HEK293 (cell line): ENCODE measurements at regions not wholly inside any gene's neighbourhood (a gene's known extent, or its start where the extent isn't known, plus 50 kb on each side); places are given as distances from the start of the nearest gene placed in this dataset.

ENCODE experiments used
- CTCF ChIA-PET: fragments of 350-600 bp; formaldehyde crosslinking; extraction: SDS; loops from one replicate; lab custom pipeline; 2021; ENCODE audit warnings: antibody characterized with exemption; lab: Yijun Ruan, JAX
- POLR2A ChIA-PET: fragments of 300-600 bp; formaldehyde crosslinking; extraction: SDS; loops from one replicate; lab custom pipeline; 2020; ENCODE audit warnings: antibody characterized with exemption, inconsistent platforms; lab: Yijun Ruan, JAX
- H3K27ac ChIP-seq: fragments of 200-500 bp; sonication (Bioruptor generic); 2 replicates; pipeline ENCODE4 v1.5.1; 2014; ENCODE audit warnings: low read depth, low read length, control low read depth, inconsistent platforms; ENCODE audit errors: extremely low read depth
- H3K36me3 ChIP-seq, 2 experiments: fragments of 200-500 bp in 1 of 2; sonication (Bioruptor generic) in 1 of 2; 1 replicate in 1 of 2; 2 replicates in 1 of 2; pipeline ENCODE4 v1.5.1; 2014 to 2017; ENCODE audit warnings: inconsistent platforms in 2 of 2, low read length in 2 of 2; ENCODE audit not compliant: control insufficient read depth in 2 of 2, insufficient read depth in 1 of 2
- H3K4me1 ChIP-seq: fragments of 200-500 bp; sonication (Bioruptor generic); 2 replicates; pipeline ENCODE4 v1.5.1; 2014; ENCODE audit warnings: mild to moderate bottlenecking, low read length, inconsistent platforms; ENCODE audit not compliant: control insufficient read depth, insufficient read depth
- H3K4me3 ChIP-seq: 2 replicates; pipeline ENCODE4 v1.5.1; 2011; ENCODE audit warnings: low read depth, mild to moderate bottlenecking, control low read depth, low read length, moderate library complexity
- H3K9me3 ChIP-seq: fragments of 200-500 bp; sonication (Bioruptor generic); 2 replicates; pipeline ENCODE4 v1.5.1; 2014; ENCODE audit warnings: low read depth, low read length, inconsistent platforms; ENCODE audit not compliant: control insufficient read depth, insufficient read depth
- HOXD13 ChIP-seq: sonication (generic); formaldehyde crosslinking; IDR thresholded peaks from 2 replicates; pipeline ENCODE4 v1.8.0; 2022; ENCODE audit warnings: missing genetic modification reagents, borderline replicate concordance
- KLF7 ChIP-seq: fragments of 450-650 bp; formaldehyde crosslinking; IDR thresholded peaks from 2 replicates; pipeline ENCODE4 v1.5.1; 2016; ENCODE audit warnings: missing biosample characterization, missing genetic modification characterization, borderline replicate concordance
- KLF9 ChIP-seq: fragments of 450-650 bp; formaldehyde crosslinking; IDR thresholded peaks from 2 replicates; pipeline ENCODE4 v1.5.1; 2016; ENCODE audit warnings: missing biosample characterization, missing genetic modification characterization, low read depth
- MYNN ChIP-seq: fragments of 450-650 bp; formaldehyde crosslinking; IDR thresholded peaks from 2 replicates; pipeline ENCODE4 v1.5.1; 2016; ENCODE audit warnings: missing biosample characterization, missing genetic modification characterization, borderline replicate concordance
- SP2 ChIP-seq: fragments of 450-650 bp; formaldehyde crosslinking; IDR thresholded peaks from 2 replicates; pipeline ENCODE4 v1.5.1; 2016; ENCODE audit warnings: missing biosample characterization, missing genetic modification characterization
- TCF7L2 ChIP-seq: IDR thresholded peaks from 2 replicates; pipeline ENCODE4 v1.6.1; 2011; ENCODE audit warnings: low read depth, mild to moderate bottlenecking, inconsistent platforms, low read length, moderate library complexity, borderline replicate concordance
- TRIM28 ChIP-seq: IDR thresholded peaks from 2 replicates; pipeline ENCODE4 v1.6.1; 2011; ENCODE audit warnings: low read length, control low read depth, borderline replicate concordance
- YY1 ChIP-seq: fragments of 450-650 bp; formaldehyde crosslinking; IDR thresholded peaks from 2 replicates; pipeline ENCODE4 v1.5.1; 2018; ENCODE audit warnings: missing biosample characterization, missing genetic modification characterization
- ZFHX2 ChIP-seq: fragments of 450-650 bp; formaldehyde crosslinking; conservative IDR thresholded peaks from 2 replicates; pipeline ENCODE4 v1.5.1; 2016; ENCODE audit warnings: missing biosample characterization, missing genetic modification characterization
- ZFP41 ChIP-seq: fragments of 450-650 bp; formaldehyde crosslinking; IDR thresholded peaks from 2 replicates; pipeline ENCODE4 v1.5.1; 2016; ENCODE audit warnings: missing biosample characterization, missing genetic modification characterization, borderline replicate concordance
- ZNF174 ChIP-seq: fragments of 450-650 bp; formaldehyde crosslinking; IDR thresholded peaks from 2 replicates; pipeline ENCODE4 v1.5.0; 2017; ENCODE audit warnings: missing biosample characterization, mild to moderate bottlenecking, missing genetic modification characterization
- ZNF211 ChIP-seq: fragments of 450-650 bp; formaldehyde crosslinking; IDR thresholded peaks from 2 replicates; pipeline ENCODE4 v1.5.1; 2016; ENCODE audit warnings: low read depth, missing biosample characterization, missing genetic modification characterization
- ZNF335 ChIP-seq: fragments of 450-650 bp; formaldehyde crosslinking; conservative IDR thresholded peaks from 2 replicates; pipeline ENCODE4 v1.5.1; 2016; ENCODE audit warnings: missing biosample characterization, missing genetic modification characterization
- ZNF600 ChIP-seq: fragments of 450-650 bp; formaldehyde crosslinking; IDR thresholded peaks from 2 replicates; pipeline ENCODE4 v1.5.1; 2016; ENCODE audit warnings: missing biosample characterization, missing genetic modification characterization
- ZNF776 ChIP-seq: fragments of 450-650 bp; formaldehyde crosslinking; IDR thresholded peaks from 2 replicates; pipeline ENCODE4 v1.5.0; 2017; ENCODE audit warnings: missing biosample characterization, missing genetic modification characterization, borderline replicate concordance
- ZNF830 ChIP-seq: fragments of 450-650 bp; IDR thresholded peaks from 2 replicates; pipeline ENCODE4 v1.5.0; 2018; ENCODE audit warnings: missing biosample characterization, missing genetic modification characterization, low read depth, mild to moderate bottlenecking, moderate library complexity
- TF ChIP-seq, protein P1 (sequence below): fragments of 450-650 bp; formaldehyde crosslinking; IDR thresholded peaks from 2 replicates; pipeline ENCODE4 v1.5.1; 2017; ENCODE audit warnings: missing biosample characterization, missing genetic modification characterization
- TF ChIP-seq, protein P2 (sequence below): fragments of 450-650 bp; formaldehyde crosslinking; IDR thresholded peaks from 2 replicates; pipeline ENCODE4 v1.5.1; 2016; ENCODE audit warnings: missing biosample characterization, missing genetic modification characterization
- TF ChIP-seq, protein P3 (sequence below): fragments of 450-650 bp; formaldehyde crosslinking; IDR thresholded peaks from 2 replicates; pipeline ENCODE4 v1.5.1; 2016; ENCODE audit warnings: missing biosample characterization, missing genetic modification characterization
- TF ChIP-seq, protein P4 (sequence below): fragments of 450-650 bp; formaldehyde crosslinking; IDR thresholded peaks from 2 replicates; pipeline ENCODE4 v1.5.1; 2016; ENCODE audit warnings: missing biosample characterization, missing genetic modification characterization, low read depth
- TF ChIP-seq, protein P5 (sequence below): fragments of 450-650 bp; formaldehyde crosslinking; IDR thresholded peaks from 2 replicates; pipeline ENCODE4 v1.5.1; 2016; ENCODE audit warnings: missing biosample characterization, missing genetic modification characterization

DNA sequence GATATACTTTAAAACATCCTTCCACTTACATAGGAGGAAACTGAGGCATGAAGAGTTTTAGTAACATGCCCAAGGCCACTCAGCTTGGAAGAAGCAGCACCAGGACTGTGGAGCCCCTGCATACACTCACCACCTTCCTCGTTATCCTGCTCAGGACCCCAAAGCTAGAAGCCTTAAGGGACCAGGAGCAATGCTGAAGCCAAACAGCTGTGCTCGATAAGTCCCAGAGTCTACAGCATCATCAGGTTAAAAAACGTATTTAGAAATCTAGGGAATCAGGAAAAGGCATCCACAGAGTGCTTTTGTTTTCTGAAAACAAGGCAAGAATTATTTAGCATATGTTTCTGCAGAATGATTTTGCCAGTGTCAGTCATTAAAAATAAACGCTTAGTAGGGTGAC, 301.7 kb upstream of the ESRRG start (continued):
- TF ChIP-seq ZFHX2 (tag by site-specific recombination): no peak
- no peak for TF ChIP-seq MYNN
- TF ChIP-seq, protein P1, sequence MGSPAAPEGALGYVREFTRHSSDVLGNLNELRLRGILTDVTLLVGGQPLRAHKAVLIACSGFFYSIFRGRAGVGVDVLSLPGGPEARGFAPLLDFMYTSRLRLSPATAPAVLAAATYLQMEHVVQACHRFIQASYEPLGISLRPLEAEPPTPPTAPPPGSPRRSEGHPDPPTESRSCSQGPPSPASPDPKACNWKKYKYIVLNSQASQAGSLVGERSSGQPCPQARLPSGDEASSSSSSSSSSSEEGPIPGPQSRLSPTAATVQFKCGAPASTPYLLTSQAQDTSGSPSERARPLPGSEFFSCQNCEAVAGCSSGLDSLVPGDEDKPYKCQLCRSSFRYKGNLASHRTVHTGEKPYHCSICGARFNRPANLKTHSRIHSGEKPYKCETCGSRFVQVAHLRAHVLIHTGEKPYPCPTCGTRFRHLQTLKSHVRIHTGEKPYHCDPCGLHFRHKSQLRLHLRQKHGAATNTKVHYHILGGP (tag by site-specific recombination): no peak
- TF ChIP-seq TRIM28: no peak
- TF ChIP-seq, protein P2, sequence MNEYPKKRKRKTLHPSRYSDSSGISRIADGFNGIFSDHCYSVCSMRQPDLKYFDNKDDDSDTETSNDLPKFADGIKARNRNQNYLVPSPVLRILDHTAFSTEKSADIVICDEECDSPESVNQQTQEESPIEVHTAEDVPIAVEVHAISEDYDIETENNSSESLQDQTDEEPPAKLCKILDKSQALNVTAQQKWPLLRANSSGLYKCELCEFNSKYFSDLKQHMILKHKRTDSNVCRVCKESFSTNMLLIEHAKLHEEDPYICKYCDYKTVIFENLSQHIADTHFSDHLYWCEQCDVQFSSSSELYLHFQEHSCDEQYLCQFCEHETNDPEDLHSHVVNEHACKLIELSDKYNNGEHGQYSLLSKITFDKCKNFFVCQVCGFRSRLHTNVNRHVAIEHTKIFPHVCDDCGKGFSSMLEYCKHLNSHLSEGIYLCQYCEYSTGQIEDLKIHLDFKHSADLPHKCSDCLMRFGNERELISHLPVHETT (tag by site-specific recombination): no peak

DNA sequence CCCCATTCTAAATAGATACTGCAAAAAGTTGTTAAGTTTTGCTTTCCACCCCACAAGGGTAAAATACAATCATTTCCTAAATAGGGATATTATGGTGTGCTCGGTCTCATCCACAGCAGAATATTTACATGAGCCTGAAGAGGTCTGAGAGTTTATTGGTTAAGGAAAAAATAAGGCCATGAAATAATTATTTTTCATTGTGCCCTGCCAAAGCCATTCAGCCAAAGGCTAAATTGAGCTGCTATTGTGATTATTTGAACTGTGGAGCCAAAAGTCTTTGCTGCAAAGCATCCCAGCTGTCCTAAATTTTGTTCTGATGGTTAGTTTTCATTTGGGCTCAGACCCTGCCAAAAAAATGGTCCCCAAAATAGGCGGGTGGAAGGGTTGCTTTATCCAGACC, 298.7 kb upstream of the ESRRG start:
- no peak overlapping the region for H3K27ac ChIP-seq
- H3K9me3 ChIP-seq: no peaks in the 10 kb centered on the region
- H3K4me1 ChIP-seq: no peaks in the 10 kb centered on the region
- H3K36me3 ChIP-seq: no peaks in the 10 kb centered on the region
- CTCF ChIA-PET: interaction anchor here (0.6 kb wide), 2 partner anchors 674 to 1020 kb away, joined by 3 to 5 read pairs; no protein-coding TSS in a partner anchor
- POLR2A ChIA-PET: no interaction called here
- no peak overlapping the region for H3K4me3 ChIP-seq
- TF ChIP-seq KLF7: no peak
- no peak for TF ChIP-seq YY1
- no peak for TF ChIP-seq SP2 (tag by site-specific recombination)
- TF ChIP-seq ZFP41 (tag by site-specific recombination): no peak
- TF ChIP-seq, all 188 proteins: peak for 0

DNA sequence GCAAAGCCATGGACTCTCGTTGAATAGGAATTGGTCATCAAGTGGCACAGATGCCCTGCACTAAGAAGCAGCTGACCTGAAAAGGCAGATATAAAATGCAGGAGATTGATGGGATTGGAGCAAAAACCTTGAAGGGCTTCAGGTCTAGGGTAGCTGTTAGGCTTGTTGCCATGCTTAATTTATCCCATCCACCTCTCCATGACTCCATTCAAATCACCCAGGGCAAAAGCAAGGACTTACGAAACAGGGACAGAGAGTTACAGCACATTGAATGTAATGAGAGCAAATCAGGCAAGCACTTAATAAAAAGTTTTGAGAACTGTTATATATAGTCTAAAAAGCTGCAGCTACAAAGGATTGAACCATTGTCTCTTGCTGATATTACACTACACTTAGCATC, 298.2 kb upstream of the ESRRG start:
- Histone ChIP-seq H3K4me1 (no peaks in the 10 kb centered on the region), H3K27ac (no peak overlapping the region), H3K36me3 (no peaks in the 10 kb centered on the region), H3K4me3 (no peak overlapping the region), H3K9me3 (no peaks in the 10 kb centered on the region)
- TF ChIP-seq HOXD13: no peak
- no peak for TF ChIP-seq ZNF211 (tag by site-specific recombination)
- no peak for TF ChIP-seq ZNF600
- TF ChIP-seq, protein P3, sequence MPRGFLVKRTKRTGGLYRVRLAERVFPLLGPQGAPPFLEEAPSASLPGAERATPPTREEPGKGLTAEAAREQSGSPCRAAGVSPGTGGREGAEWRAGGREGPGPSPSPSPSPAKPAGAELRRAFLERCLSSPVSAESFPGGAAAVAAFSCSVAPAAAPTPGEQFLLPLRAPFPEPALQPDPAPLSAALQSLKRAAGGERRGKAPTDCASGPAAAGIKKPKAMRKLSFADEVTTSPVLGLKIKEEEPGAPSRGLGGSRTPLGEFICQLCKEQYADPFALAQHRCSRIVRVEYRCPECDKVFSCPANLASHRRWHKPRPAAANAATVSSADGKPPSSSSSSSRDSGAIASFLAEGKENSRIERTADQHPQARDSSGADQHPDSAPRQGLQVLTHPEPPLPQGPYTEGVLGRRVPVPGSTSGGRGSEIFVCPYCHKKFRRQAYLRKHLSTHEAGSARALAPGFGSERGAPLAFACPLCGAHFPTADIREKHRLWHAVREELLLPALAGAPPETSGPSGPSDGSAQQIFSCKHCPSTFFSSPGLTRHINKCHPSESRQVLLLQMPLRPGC (tag by site-specific recombination): no peak
- TF ChIP-seq ZNF830 (tag by site-specific recombination): no peak
- TF ChIP-seq, protein P4, sequence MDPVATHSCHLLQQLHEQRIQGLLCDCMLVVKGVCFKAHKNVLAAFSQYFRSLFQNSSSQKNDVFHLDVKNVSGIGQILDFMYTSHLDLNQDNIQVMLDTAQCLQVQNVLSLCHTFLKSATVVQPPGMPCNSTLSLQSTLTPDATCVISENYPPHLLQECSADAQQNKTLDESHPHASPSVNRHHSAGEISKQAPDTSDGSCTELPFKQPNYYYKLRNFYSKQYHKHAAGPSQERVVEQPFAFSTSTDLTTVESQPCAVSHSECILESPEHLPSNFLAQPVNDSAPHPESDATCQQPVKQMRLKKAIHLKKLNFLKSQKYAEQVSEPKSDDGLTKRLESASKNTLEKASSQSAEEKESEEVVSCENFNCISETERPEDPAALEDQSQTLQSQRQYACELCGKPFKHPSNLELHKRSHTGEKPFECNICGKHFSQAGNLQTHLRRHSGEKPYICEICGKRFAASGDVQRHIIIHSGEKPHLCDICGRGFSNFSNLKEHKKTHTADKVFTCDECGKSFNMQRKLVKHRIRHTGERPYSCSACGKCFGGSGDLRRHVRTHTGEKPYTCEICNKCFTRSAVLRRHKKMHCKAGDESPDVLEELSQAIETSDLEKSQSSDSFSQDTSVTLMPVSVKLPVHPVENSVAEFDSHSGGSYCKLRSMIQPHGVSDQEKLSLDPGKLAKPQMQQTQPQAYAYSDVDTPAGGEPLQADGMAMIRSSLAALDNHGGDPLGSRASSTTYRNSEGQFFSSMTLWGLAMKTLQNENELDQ (tag by site-specific recombination): no peak
- no peak for TF ChIP-seq ZNF335 (tag by site-specific recombination)
- TF ChIP-seq ZNF776 (tag by site-specific recombination): no peak
- TF ChIP-seq TCF7L2: no peak
- TF ChIP-seq KLF9 (tag by site-specific recombination): no peak
- TF ChIP-seq ZNF174 (tag by site-specific recombination): no peak
- TF ChIP-seq, protein P5, sequence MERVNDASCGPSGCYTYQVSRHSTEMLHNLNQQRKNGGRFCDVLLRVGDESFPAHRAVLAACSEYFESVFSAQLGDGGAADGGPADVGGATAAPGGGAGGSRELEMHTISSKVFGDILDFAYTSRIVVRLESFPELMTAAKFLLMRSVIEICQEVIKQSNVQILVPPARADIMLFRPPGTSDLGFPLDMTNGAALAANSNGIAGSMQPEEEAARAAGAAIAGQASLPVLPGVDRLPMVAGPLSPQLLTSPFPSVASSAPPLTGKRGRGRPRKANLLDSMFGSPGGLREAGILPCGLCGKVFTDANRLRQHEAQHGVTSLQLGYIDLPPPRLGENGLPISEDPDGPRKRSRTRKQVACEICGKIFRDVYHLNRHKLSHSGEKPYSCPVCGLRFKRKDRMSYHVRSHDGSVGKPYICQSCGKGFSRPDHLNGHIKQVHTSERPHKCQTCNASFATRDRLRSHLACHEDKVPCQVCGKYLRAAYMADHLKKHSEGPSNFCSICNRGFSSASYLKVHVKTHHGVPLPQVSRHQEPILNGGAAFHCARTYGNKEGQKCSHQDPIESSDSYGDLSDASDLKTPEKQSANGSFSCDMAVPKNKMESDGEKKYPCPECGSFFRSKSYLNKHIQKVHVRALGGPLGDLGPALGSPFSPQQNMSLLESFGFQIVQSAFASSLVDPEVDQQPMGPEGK: no peak
- ChIA-PET CTCF (interaction anchor here (0.6 kb wide), 2 partner anchors 674 to 1020 kb away, joined by 3 to 5 read pairs; no protein-coding TSS in a partner anchor), POLR2A (no interaction called here)
